ENCODE measurements at regions not wholly inside any gene's neighbourhood (a gene's known extent, or its start where the extent isn't known, plus 50 kb on each side); places are given as distances from the start of the nearest gene placed in this dataset.

DNA sequence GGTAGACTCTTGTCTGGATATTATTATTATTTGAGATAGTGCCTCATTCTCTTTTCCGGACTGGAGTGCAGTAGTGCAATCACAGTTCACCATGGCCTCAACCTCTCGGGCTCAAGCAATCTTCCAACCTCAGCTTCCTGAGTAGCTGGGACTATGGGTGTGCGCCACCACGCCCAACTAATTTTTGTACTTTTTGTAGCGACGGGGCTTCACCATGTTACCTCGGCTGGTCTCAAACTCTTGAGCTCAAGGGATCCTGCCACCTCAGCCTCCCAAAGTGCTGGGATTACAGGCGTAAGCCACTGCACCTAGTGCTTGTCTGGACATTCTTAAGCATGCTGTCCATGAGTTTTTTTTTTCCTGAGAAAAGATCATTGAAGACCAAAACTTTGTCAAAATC lies 498.9 kb upstream of the RGS6 start:
- no peaks in the 10 kb centered on the region for H3K4me1 ChIP-seq (replicated peaks in 1 of 2; ENCODE audit: control insufficient read depth in 2 of 2, insufficient read depth in 2 of 2, low read length in 2 of 2)
- no peak for FAIRE-seq
- H4K20me1 ChIP-seq (replicated peaks; ENCODE audit: control insufficient read depth, insufficient read depth, low read length), result no peaks in the 10 kb centered on the region
- no peak overlapping the region for H3K9ac ChIP-seq (ENCODE audit: insufficient read depth in 1 of 2, low read depth in 2 of 2, low read length in 2 of 2)
- no peaks in the 10 kb centered on the region for H3K79me2 ChIP-seq (ENCODE audit: control insufficient read depth, insufficient read depth, low read length)
- in situ Hi-C loops (cut with MboI), result no loop called here
- no peaks in the 10 kb centered on the region for H3K9me1 ChIP-seq (ENCODE audit: control insufficient read depth, insufficient read depth, low read length)
- no TSS peak for BruUV-seq (replicated peaks)
- H3K27ac ChIP-seq (ENCODE audit: extremely low read depth, low read depth, low read length), result no peak overlapping the region
- no peaks in the 10 kb centered on the region for H3K9me3 ChIP-seq (replicated peaks; ENCODE audit: control insufficient read depth, insufficient read depth, low read depth, low read length)
- no peaks in the 10 kb centered on the region for H3K36me3 ChIP-seq (ENCODE audit: control insufficient read depth, insufficient read depth, low read length)
- WGBS (ENCODE audit: insufficient coverage, low coverage, missing lambda C conversion rate), result 87% methylated on average over 4 of the region's 8 CpGs
- H2AFZ ChIP-seq (ENCODE audit: low read depth, low read length), result no peak overlapping the region
- H3K4me2 ChIP-seq (ENCODE audit: insufficient read depth, low read length), result no peak overlapping the region
- intact Hi-C loops (cut with micrococcal nuclease), result no loop called here
- no peaks in the 10 kb centered on the region for H3K27me3 ChIP-seq (ENCODE audit: control insufficient read depth in 2 of 2, insufficient read depth in 2 of 2, low read length in 2 of 2)
- DNase-seq (ENCODE audit: extremely low read depth in 1 of 4, low spot score in 3 of 4), result no peak
- CTCF ChIA-PET (ENCODE audit: low intra/inter-chr PET ratio), result no interaction called here
- ATAC-seq, result no peak
- no peak for TF ChIP-seq ZNF668 (CRISPR knock-in tag; IDR thresholded peaks at IDR 0.05)
- TF ChIP-seq, protein P1, sequence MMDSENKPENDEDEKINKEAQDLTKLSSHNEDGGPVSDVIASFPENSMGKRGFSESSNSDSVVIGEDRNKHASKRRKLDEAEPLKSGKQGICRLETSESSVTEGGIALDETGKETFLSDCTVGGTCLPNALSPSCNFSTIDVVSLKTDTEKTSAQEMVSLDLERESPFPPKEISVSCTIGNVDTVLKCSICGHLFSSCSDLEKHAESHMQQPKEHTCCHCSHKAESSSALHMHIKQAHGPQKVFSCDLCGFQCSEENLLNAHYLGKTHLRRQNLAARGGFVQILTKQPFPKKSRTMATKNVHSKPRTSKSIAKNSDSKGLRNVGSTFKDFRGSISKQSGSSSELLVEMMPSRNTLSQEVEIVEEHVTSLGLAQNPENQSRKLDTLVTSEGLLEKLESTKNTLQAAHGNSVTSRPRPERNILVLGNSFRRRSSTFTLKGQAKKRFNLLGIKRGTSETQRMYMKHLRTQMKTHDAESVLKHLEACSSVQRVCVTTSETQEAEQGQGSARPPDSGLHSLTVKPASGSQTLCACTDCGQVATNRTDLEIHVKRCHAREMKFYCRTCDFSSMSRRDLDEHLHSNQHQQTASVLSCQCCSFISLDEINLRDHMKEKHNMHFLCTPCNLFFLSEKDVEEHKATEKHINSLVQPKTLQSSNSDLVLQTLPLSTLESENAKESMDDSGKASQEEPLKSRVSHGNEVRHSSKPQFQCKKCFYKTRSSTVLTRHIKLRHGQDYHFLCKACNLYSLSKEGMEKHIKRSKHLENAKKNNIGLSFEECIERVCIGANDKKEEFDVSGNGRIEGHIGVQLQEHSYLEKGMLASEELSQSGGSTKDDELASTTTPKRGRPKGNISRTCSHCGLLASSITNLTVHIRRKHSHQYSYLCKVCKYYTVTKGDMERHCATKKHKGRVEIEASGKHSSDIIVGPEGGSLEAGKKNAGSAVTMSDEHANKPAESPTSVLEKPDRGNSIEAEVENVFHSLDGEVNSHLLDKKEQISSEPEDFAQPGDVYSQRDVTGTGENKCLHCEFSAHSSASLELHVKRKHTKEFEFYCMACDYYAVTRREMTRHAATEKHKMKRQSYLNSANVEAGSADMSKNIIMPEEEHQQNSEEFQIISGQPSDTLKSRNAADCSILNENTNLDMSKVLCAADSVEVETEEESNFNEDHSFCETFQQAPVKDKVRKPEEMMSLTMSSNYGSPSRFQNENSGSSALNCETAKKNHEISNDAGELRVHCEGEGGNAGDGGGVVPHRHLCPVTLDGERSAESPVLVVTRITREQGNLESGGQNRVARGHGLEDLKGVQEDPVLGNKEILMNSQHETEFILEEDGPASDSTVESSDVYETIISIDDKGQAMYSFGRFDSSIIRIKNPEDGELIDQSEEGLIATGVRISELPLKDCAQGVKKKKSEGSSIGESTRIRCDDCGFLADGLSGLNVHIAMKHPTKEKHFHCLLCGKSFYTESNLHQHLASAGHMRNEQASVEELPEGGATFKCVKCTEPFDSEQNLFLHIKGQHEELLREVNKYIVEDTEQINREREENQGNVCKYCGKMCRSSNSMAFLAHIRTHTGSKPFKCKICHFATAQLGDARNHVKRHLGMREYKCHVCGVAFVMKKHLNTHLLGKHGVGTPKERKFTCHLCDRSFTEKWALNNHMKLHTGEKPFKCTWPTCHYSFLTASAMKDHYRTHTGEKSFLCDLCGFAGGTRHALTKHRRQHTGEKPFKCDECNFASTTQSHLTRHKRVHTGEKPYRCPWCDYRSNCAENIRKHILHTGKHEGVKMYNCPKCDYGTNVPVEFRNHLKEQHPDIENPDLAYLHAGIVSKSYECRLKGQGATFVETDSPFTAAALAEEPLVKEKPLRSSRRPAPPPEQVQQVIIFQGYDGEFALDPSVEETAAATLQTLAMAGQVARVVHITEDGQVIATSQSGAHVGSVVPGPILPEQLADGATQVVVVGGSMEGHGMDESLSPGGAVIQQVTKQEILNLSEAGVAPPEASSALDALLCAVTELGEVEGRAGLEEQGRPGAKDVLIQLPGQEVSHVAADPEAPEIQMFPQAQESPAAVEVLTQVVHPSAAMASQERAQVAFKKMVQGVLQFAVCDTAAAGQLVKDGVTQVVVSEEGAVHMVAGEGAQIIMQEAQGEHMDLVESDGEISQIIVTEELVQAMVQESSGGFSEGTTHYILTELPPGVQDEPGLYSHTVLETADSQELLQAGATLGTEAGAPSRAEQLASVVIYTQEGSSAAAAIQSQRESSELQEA (IDR thresholded peaks at IDR 0.05; ENCODE audit: low read depth), result no peak
- TF ChIP-seq THRAP3 (IDR thresholded peaks at IDR 0.05; ENCODE audit: borderline replicate concordance), result no peak
- no peak for TF ChIP-seq ZNF696 (CRISPR knock-in tag; conservative IDR thresholded peaks at IDR 0.05)
- no peak for TF ChIP-seq ARNT (IDR thresholded peaks at IDR 0.05)
- TF ChIP-seq ZNF583 (CRISPR knock-in tag; IDR thresholded peaks at IDR 0.05), result no peak
- TF ChIP-seq, protein P2, sequence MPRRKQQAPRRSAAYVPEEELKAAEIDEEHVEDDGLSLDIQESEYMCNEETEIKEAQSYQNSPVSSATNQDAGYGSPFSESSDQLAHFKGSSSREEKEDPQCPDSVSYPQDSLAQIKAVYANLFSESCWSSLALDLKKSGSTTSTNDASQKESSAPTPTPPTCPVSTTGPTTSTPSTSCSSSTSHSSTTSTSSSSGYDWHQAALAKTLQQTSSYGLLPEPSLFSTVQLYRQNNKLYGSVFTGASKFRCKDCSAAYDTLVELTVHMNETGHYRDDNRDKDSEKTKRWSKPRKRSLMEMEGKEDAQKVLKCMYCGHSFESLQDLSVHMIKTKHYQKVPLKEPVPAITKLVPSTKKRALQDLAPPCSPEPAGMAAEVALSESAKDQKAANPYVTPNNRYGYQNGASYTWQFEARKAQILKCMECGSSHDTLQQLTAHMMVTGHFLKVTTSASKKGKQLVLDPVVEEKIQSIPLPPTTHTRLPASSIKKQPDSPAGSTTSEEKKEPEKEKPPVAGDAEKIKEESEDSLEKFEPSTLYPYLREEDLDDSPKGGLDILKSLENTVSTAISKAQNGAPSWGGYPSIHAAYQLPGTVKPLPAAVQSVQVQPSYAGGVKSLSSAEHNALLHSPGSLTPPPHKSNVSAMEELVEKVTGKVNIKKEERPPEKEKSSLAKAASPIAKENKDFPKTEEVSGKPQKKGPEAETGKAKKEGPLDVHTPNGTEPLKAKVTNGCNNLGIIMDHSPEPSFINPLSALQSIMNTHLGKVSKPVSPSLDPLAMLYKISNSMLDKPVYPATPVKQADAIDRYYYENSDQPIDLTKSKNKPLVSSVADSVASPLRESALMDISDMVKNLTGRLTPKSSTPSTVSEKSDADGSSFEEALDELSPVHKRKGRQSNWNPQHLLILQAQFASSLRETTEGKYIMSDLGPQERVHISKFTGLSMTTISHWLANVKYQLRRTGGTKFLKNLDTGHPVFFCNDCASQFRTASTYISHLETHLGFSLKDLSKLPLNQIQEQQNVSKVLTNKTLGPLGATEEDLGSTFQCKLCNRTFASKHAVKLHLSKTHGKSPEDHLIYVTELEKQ (CRISPR knock-in tag; IDR thresholded peaks at IDR 0.05), result no peak
- TF ChIP-seq NUFIP1 (IDR thresholded peaks at IDR 0.05; ENCODE audit: partially characterized antibody), result no peak
- TF ChIP-seq KLF16 (IDR thresholded peaks at IDR 0.05), result no peak
- TF ChIP-seq RFX5 (IDR thresholded peaks at IDR 0.05; ENCODE audit: low read depth, low read length), result no peak
- TF ChIP-seq BRD9 (IDR thresholded peaks at IDR 0.05; ENCODE audit: low read depth, partially characterized antibody), result no peak
- POLR2A ChIA-PET, result no interaction called here
- no peak overlapping the region for H3K4me3 ChIP-seq

Measured in K562 (cell line).